NCI-H1417 treated with DMSO at 0.1 percent for 48 hours (cell line): ENCODE measurements at regions not wholly inside any gene's neighbourhood (a gene's known extent, or its start where the extent isn't known, plus 50 kb on each side); places are given as distances from the start of the nearest gene placed in this dataset.
"Not testable (repeated sequence)": the region's sequence is repeated elsewhere in the genome, so short reads cannot be mapped to it uniquely, and the experiment has no call there.

Experiments
- DNase-seq: peaks from one replicate; lab custom pipeline; 2025; lab: John Stamatoyannopoulos, UW

GRCh38 chr5:6548756-6549285 is 84.0 kb downstream of the NSUN2 start:
- no peak for DNase-seq

GRCh38 chr5:6547926-6548519 is 84.8 kb downstream of the NSUN2 start:
- not testable (repeated sequence) for DNase-seq

GRCh38 chr5:6547498-6547897 is 85.3 kb downstream of the NSUN2 start:
- no peak for DNase-seq

- DNase-seq = peak; percentile 60
Measured at GRCh38 chr5:6545770-6546690, 86.8 kb downstream of the NSUN2 start.

GRCh38 chr5:6545036-6545693 is 87.7 kb downstream of the NSUN2 start:
- no peak for DNase-seq

GRCh38 chr5:6544561-6544935 is 88.3 kb downstream of the NSUN2 start:
- no peak for DNase-seq
